ENCODE measurements at regions not wholly inside any gene's neighbourhood (a gene's known extent, or its start where the extent isn't known, plus 50 kb on each side); places are given as distances from the start of the nearest gene placed in this dataset.
"Not testable (repeated sequence)": the region's sequence is repeated elsewhere in the genome, so short reads cannot be mapped to it uniquely, and the experiment has no call there.

DNA sequence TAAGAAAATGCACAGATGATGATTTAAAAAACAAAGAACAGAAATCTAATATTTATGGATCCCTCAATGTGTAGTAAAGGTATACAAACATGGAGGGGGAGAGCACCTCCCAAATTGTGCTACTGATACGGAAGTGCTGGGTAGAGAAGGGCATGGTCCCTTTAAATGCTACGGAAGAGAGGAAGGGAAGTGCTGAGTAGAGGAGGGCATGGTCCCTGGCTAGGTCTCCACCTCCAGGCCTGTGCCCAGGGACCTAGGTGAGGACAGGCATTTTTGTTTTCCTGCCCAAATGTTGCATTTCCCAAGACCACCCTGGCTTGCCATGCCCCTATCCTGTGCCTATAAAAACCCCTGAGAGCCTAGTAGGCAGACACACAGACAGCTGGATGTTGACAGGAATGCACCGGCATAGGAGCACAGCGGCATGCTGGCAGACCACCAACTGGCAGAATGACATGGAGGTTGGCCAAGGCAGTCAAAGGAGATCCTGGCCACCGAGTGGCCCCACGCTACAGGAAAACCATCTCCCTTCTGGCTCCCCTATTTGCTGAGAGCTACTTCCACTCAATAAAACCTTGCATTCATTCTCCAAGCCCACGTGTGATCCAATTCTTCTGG lies 62.1 kb upstream of the SPDL1 start:
- no peak overlapping the region for H2AFZ ChIP-seq
- WGBS (ENCODE audit: low lambda C conversion rate, missing lambda C conversion rate) = 66% methylated on average over 7 of the region's 7 CpGs

GRCh38 chr5:169519358-169519757 lies 64.2 kb upstream of the SPDL1 start:
- DNase-seq (ENCODE audit: low spot score) = no peak
- no peaks in the 10 kb centered on the region for H3K9me2 ChIP-seq (replicated peaks; ENCODE audit: insufficient read depth)
- H3K36me3 ChIP-seq (replicated peaks; ENCODE audit: insufficient read depth, low read depth) = no peaks in the 10 kb centered on the region
- TF ChIP-seq EZH2 (IDR thresholded peaks at IDR 0.05; ENCODE audit: borderline replicate concordance) (no peak), EZH2phosphoT487 (IDR thresholded peaks at IDR 0.05; ENCODE audit: low read depth, severe bottlenecking, unreplicated experiment) (no peak)
- TF ChIP-seq, protein P1, sequence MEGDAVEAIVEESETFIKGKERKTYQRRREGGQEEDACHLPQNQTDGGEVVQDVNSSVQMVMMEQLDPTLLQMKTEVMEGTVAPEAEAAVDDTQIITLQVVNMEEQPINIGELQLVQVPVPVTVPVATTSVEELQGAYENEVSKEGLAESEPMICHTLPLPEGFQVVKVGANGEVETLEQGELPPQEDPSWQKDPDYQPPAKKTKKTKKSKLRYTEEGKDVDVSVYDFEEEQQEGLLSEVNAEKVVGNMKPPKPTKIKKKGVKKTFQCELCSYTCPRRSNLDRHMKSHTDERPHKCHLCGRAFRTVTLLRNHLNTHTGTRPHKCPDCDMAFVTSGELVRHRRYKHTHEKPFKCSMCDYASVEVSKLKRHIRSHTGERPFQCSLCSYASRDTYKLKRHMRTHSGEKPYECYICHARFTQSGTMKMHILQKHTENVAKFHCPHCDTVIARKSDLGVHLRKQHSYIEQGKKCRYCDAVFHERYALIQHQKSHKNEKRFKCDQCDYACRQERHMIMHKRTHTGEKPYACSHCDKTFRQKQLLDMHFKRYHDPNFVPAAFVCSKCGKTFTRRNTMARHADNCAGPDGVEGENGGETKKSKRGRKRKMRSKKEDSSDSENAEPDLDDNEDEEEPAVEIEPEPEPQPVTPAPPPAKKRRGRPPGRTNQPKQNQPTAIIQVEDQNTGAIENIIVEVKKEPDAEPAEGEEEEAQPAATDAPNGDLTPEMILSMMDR (IDR thresholded peaks at IDR 0.05; ENCODE audit: poor library complexity) = no peak
- no peaks in the 10 kb centered on the region for H3K27me3 ChIP-seq
- H3K27ac ChIP-seq = no peak overlapping the region
- no peak overlapping the region for H3K4me3 ChIP-seq
- H3K9me3 ChIP-seq (ENCODE audit: low read depth) = no peaks in the 10 kb centered on the region
- no peaks in the 10 kb centered on the region for H4K20me1 ChIP-seq (ENCODE audit: insufficient read depth, poor library complexity, severe bottlenecking)
- no peaks in the 10 kb centered on the region for H3K79me2 ChIP-seq
- no peak overlapping the region for H3K4me2 ChIP-seq
- H3K4me1 ChIP-seq (ENCODE audit: insufficient read depth) = no peaks in the 10 kb centered on the region
- no peak overlapping the region for H2AFZ ChIP-seq

More for the DNA sequence above, 62.1 kb upstream of the SPDL1 start:
- no peaks in the 10 kb centered on the region for H3K36me3 ChIP-seq (replicated peaks; ENCODE audit: insufficient read depth, low read depth)
- DNase-seq (ENCODE audit: low spot score) = no peak
- TF ChIP-seq, protein P1 (IDR thresholded peaks at IDR 0.05; ENCODE audit: poor library complexity) = no peak
- TF ChIP-seq EZH2phosphoT487 (IDR thresholded peaks at IDR 0.05; ENCODE audit: low read depth, severe bottlenecking, unreplicated experiment) (no peak), EZH2 (IDR thresholded peaks at IDR 0.05; ENCODE audit: borderline replicate concordance) (no peak)
- H3K4me1 ChIP-seq (ENCODE audit: insufficient read depth) = no peaks in the 10 kb centered on the region
- no peak overlapping the region for H3K4me3 ChIP-seq
- H3K27ac ChIP-seq = no peak overlapping the region
- no peak overlapping the region for H3K4me2 ChIP-seq
- H3K9me2 ChIP-seq (replicated peaks; ENCODE audit: insufficient read depth) = no peaks in the 10 kb centered on the region
- no peaks in the 10 kb centered on the region for H3K27me3 ChIP-seq
- no peaks in the 10 kb centered on the region for H3K79me2 ChIP-seq
- H3K9me3 ChIP-seq (ENCODE audit: low read depth) = no peaks in the 10 kb centered on the region
- no peaks in the 10 kb centered on the region for H4K20me1 ChIP-seq (ENCODE audit: insufficient read depth, poor library complexity, severe bottlenecking)

- not testable (repeated sequence) for H3K27ac ChIP-seq; DNase-seq (ENCODE audit: low spot score); H3K4me3 ChIP-seq; H3K36me3 ChIP-seq (replicated peaks; ENCODE audit: insufficient read depth, low read depth); H3K79me2 ChIP-seq; H2AFZ ChIP-seq; H3K4me1 ChIP-seq (ENCODE audit: insufficient read depth); H3K9me3 ChIP-seq (ENCODE audit: low read depth); H3K27me3 ChIP-seq; H3K9me2 ChIP-seq (replicated peaks; ENCODE audit: insufficient read depth); H3K4me2 ChIP-seq; H4K20me1 ChIP-seq (ENCODE audit: insufficient read depth, poor library complexity, severe bottlenecking)
Measured at GRCh38 chr5:169518779-169519178, 64.8 kb upstream of the SPDL1 start.

DNA sequence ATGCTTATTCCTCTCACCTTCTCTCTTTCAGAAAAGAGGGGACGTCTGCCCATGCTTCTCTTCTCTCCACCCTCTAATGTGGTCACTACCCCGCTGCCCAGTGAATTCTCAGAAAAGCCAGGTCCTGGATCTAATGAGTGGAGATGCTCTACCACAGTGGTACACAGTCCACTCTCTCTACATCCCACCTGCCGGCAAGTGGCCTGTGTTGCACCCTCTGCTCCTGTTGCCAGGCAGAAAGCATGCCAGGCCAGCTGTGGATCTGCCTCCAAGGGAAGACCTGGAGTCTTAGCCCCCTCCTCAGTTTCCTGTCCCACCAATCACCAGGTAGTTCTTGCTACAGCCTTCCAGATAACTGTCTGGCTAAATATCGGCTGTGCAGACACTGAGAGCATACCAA lies 71.2 kb upstream of the SPDL1 start:
- WGBS (ENCODE audit: low lambda C conversion rate, missing lambda C conversion rate) = 92% methylated on average over 4 of the region's 4 CpGs
- Histone ChIP-seq H3K27ac (no peak overlapping the region), H3K9me2 (replicated peaks; ENCODE audit: insufficient read depth) (no peaks in the 10 kb centered on the region), H4K20me1 (ENCODE audit: insufficient read depth, poor library complexity, severe bottlenecking) (no peaks in the 10 kb centered on the region), H3K4me3 (no peak overlapping the region), H3K4me1 (ENCODE audit: insufficient read depth) (no peaks in the 10 kb centered on the region), H3K79me2 (no peaks in the 10 kb centered on the region), H3K36me3 (replicated peaks; ENCODE audit: insufficient read depth, low read depth) (no peaks in the 10 kb centered on the region), H3K4me2 (no peak overlapping the region), H3K27me3 (no peaks in the 10 kb centered on the region), H3K9me3 (ENCODE audit: low read depth) (no peaks in the 10 kb centered on the region), H2AFZ (no peak overlapping the region)
- TF ChIP-seq, protein P1 (IDR thresholded peaks at IDR 0.05; ENCODE audit: poor library complexity) = no peak
- no peak for TF ChIP-seq EZH2 (IDR thresholded peaks at IDR 0.05; ENCODE audit: borderline replicate concordance)
- no peak for TF ChIP-seq EZH2phosphoT487 (IDR thresholded peaks at IDR 0.05; ENCODE audit: low read depth, severe bottlenecking, unreplicated experiment)
- no peak for DNase-seq (ENCODE audit: low spot score)
